OCI-LY7 (cell line): ENCODE measurements at regions not wholly inside any gene's neighbourhood (a gene's known extent, or its start where the extent isn't known, plus 50 kb on each side); places are given as distances from the start of the nearest gene placed in this dataset.

Experiments used
- BruUV-seq: library from RNA; stranded (reverse); fragments of 400-500 nt; replicated peaks from 2 replicates; lab custom pipeline; 2021; lab: Mats Ljungman, UMichigan
- CTCF ChIA-PET: fragments of 300-600 bp; sonication (Branson Sonifier 250); formaldehyde crosslinking; loops from one replicate; lab custom pipeline; 2022; ENCODE audit warnings: antibody characterized with exemption; ENCODE audit not compliant: unreplicated experiment; lab: Charles Lee
- POLR2A ChIA-PET: fragments of 300-600 bp; sonication (Branson Sonifier 250); formaldehyde crosslinking; loops from one replicate; lab custom pipeline; 2022; ENCODE audit warnings: antibody characterized with exemption; lab: Charles Lee
- DNase-seq: peaks from one replicate; pipeline ENCODE4 v3.0.0-alpha.2; 2015; ENCODE audit warnings: low spot score
- H2AFZ ChIP-seq: fragments of 200-600 bp; sonication (generic), shearing (Covaris generic); 2 replicates; pipeline ENCODE4 v1.6.1; 2014; ENCODE audit warnings: mild to moderate bottlenecking, antibody characterized with exemption, low read length, moderate library complexity
- H3K27ac ChIP-seq: fragments of 200-600 bp; sonication (generic); 2 replicates; pipeline ENCODE4 v1.5.1; 2014; ENCODE audit warnings: mixed run types, low read depth, mild to moderate bottlenecking, moderate library complexity, low read length, inconsistent platforms; ENCODE audit not compliant: poor library complexity, severe bottlenecking
- H3K36me3 ChIP-seq: fragments of 200-600 bp; sonication (generic); 2 replicates; pipeline ENCODE4 v1.6.1; 2014; ENCODE audit warnings: mild to moderate bottlenecking, antibody characterized with exemption, low read length, moderate library complexity, mixed read lengths; ENCODE audit not compliant: insufficient read depth
- H3K4me1 ChIP-seq: fragments of 200-600 bp; sonication (generic); 2 replicates; pipeline ENCODE4 v1.5.1; 2014; ENCODE audit warnings: mild to moderate bottlenecking, low read length; ENCODE audit not compliant: insufficient read depth, poor library complexity, severe bottlenecking
- H3K4me2 ChIP-seq: fragments of 200-600 bp; sonication (generic); 2 replicates; pipeline ENCODE4 v1.6.1; 2014; ENCODE audit warnings: mild to moderate bottlenecking, low read length
- H3K4me3 ChIP-seq: fragments of 200-600 bp; sonication (generic); 2 replicates; pipeline ENCODE4 v1.5.1; 2014; ENCODE audit warnings: mild to moderate bottlenecking, low read depth, low read length; ENCODE audit not compliant: poor library complexity, severe bottlenecking
- H3K79me2 ChIP-seq: fragments of 200-600 bp; sonication (generic); 2 replicates; pipeline ENCODE4 v1.6.1; 2016; ENCODE audit warnings: low read depth, mild to moderate bottlenecking, low read length, moderate library complexity, mixed read lengths; ENCODE audit not compliant: insufficient read depth
- H3K9me2 ChIP-seq: fragments of 200-600 bp; sonication (generic); 2 replicates; pipeline ENCODE4 v1.6.1; 2016; ENCODE audit warnings: mild to moderate bottlenecking, low read length, mixed read lengths; ENCODE audit not compliant: insufficient read depth
- H3K9me3 ChIP-seq: fragments of 200-600 bp; sonication (generic); 2 replicates; pipeline ENCODE4 v1.6.1; 2014; ENCODE audit warnings: mild to moderate bottlenecking, mixed run types, low read length, mixed read lengths
- H4K20me1 ChIP-seq: fragments of 200-600 bp; sonication (generic); 2 replicates; pipeline ENCODE4 v1.6.1; 2014; ENCODE audit warnings: mild to moderate bottlenecking, antibody characterized with exemption, low read length, moderate library complexity, mixed read lengths; ENCODE audit not compliant: insufficient read depth
- EZH2phosphoT487 ChIP-seq: fragments of 200-600 bp; sonication (generic); IDR thresholded peaks from 2 replicates; pipeline ENCODE4 v1.6.1; 2018; ENCODE audit warnings: low read depth, borderline replicate concordance, mild to moderate bottlenecking, mixed run types, antibody characterized with exemption, low read length, moderate library complexity, mixed read lengths
- intact Hi-C: fragments of 100-400 bp; cut with micrococcal nuclease; formaldehyde crosslinking; loops from one replicate; pipeline ENCODE4 v1.10.0; 2022; ENCODE audit not compliant: unreplicated experiment
- TF ChIP-seq, protein P1 (sequence below): fragments of 200-600 bp; sonication (generic); conservative IDR thresholded peaks from 2 replicates; pipeline ENCODE4 v1.5.1; 2014; ENCODE audit warnings: mild to moderate bottlenecking, antibody characterized with exemption, low read length, moderate library complexity, mixed read lengths

GRCh38 chr2:39933196-39933595 lies 154.1 kb upstream of the THUMPD2 start:
- no TSS peak for BruUV-seq
- H3K4me2 ChIP-seq, result no peak overlapping the region
- intact Hi-C loops, result no loop called here
- no peak overlapping the region for H3K4me3 ChIP-seq
- no peak for DNase-seq
- H4K20me1 ChIP-seq, result no peaks in the 10 kb centered on the region
- ChIA-PET CTCF (interaction anchor here (0.7 kb wide), 1 partner anchor 10 kb away, joined by 3 read pairs; no protein-coding TSS in a partner anchor), POLR2A (interaction anchor here (0.6 to 1.2 kb wide), 4 partner anchors 11 to 641 kb away, joined by 3 to 6 read pairs (median 3); no protein-coding TSS in a partner anchor)
- H3K9me3 ChIP-seq, result no peaks in the 10 kb centered on the region
- peaks cover 11% of the 10 kb centered on the region; the same call in 1 of the 2 replicates for H3K36me3 ChIP-seq
- no peak overlapping the region for H3K27ac ChIP-seq
- H2AFZ ChIP-seq, result no peak overlapping the region
- no peaks in the 10 kb centered on the region for H3K9me2 ChIP-seq
- H3K79me2 ChIP-seq, result no peaks in the 10 kb centered on the region
- TF ChIP-seq, protein P1, sequence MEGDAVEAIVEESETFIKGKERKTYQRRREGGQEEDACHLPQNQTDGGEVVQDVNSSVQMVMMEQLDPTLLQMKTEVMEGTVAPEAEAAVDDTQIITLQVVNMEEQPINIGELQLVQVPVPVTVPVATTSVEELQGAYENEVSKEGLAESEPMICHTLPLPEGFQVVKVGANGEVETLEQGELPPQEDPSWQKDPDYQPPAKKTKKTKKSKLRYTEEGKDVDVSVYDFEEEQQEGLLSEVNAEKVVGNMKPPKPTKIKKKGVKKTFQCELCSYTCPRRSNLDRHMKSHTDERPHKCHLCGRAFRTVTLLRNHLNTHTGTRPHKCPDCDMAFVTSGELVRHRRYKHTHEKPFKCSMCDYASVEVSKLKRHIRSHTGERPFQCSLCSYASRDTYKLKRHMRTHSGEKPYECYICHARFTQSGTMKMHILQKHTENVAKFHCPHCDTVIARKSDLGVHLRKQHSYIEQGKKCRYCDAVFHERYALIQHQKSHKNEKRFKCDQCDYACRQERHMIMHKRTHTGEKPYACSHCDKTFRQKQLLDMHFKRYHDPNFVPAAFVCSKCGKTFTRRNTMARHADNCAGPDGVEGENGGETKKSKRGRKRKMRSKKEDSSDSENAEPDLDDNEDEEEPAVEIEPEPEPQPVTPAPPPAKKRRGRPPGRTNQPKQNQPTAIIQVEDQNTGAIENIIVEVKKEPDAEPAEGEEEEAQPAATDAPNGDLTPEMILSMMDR, result no peak
- TF ChIP-seq EZH2phosphoT487, result no peak
- peaks cover 14% of the 10 kb centered on the region for H3K4me1 ChIP-seq

- TF ChIP-seq, protein P1, result no peak
- no peak for TF ChIP-seq EZH2phosphoT487
- Histone ChIP-seq H3K9me3 (no peaks in the 10 kb centered on the region), H3K9me2 (no peaks in the 10 kb centered on the region), H3K4me2 (no peak overlapping the region), H4K20me1 (no peaks in the 10 kb centered on the region), H3K4me1 (peaks cover 5% of the 10 kb centered on the region), H3K27ac (no peak overlapping the region), H3K36me3 (peaks cover 11% of the 10 kb centered on the region; the same call in 1 of the 2 replicates), H3K4me3 (no peak overlapping the region), H2AFZ (no peak overlapping the region), H3K79me2 (no peaks in the 10 kb centered on the region)
- ChIA-PET POLR2A (interaction anchor here (0.5 to 1.2 kb wide), 3 partner anchors 10 to 460 kb away, joined by 3 to 6 read pairs (median 3); no protein-coding TSS in a partner anchor), CTCF (no interaction called here)
- intact Hi-C loops, result no loop called here
- no TSS peak for BruUV-seq
- no peak for DNase-seq
Measured at GRCh38 chr2:39932198-39932597, 153.1 kb upstream of the THUMPD2 start.

DNA sequence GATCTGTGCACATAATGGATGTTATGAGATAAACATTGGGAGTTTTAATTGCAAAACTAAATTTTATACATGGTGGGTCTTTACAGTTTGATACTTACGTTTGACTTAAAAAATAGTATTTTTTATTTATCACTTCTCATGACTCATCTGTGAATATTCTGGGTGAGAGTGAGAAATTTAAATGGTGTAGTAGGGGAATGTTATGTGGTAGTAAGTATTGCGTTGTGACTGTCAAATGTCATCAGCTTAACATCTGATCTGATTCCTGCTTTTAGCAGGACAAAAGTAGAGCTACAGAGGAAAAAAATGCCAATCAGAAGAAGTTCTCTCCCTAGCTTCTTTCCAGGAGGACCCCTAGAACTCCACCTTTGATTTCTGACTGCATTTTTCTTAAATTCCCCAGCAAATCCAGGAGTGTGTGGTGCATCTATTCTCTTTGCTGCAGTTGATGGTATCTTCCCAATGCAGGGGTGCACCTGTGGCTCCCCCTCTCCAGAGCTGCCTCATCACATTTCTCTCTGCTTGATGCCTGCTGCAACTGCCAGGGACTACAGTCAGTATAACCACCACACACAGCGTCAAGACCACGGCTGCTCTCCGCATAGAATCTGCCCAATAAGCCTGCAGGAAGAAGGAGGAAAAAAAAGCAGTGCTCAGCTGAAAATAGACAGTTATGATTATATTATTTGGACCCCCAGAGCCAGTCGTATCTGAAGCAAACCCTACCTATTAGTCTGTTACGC lies 151.3 kb upstream of the THUMPD2 start:
- no TSS peak for BruUV-seq
- Histone ChIP-seq H3K9me3 (no peaks in the 10 kb centered on the region), H4K20me1 (no peaks in the 10 kb centered on the region), H3K9me2 (no peaks in the 10 kb centered on the region), H3K36me3 (peaks cover 11% of the 10 kb centered on the region; the same call in 1 of the 2 replicates), H3K27ac (no peak overlapping the region), H3K4me1 (peaks cover 5% of the 10 kb centered on the region), H2AFZ (no peak overlapping the region), H3K79me2 (no peaks in the 10 kb centered on the region), H3K4me3 (no peak overlapping the region), H3K4me2 (no peak overlapping the region)
- ChIA-PET CTCF (interaction anchor here (0.9 kb wide), 1 partner anchor 10 kb away, joined by 3 read pairs; no protein-coding TSS in a partner anchor), POLR2A (no interaction called here)
- no peak for DNase-seq
- TF ChIP-seq EZH2phosphoT487, result no peak
- TF ChIP-seq, protein P1, result no peak
- intact Hi-C loops, result no loop called here
